Neuron (in vitro differentiated cells): ENCODE measurements at regions not wholly inside any gene's neighbourhood (a gene's known extent, or its start where the extent isn't known, plus 50 kb on each side); places are given as distances from the start of the nearest gene placed in this dataset.
"Not testable (repeated sequence)": the region's sequence is repeated elsewhere in the genome, so short reads cannot be mapped to it uniquely, and the experiment has no call there.

Experiments
- H2AFZ ChIP-seq: one replicate; pipeline ENCODE4 v1.6.1; 2013; ENCODE audit warnings: low read depth, mild to moderate bottlenecking, inconsistent platforms, low read length, moderate library complexity
- H3K27me3 ChIP-seq: one replicate; pipeline ENCODE4 v1.6.1; 2013; ENCODE audit warnings: low read length; ENCODE audit not compliant: insufficient read depth
- H3K36me3 ChIP-seq: one replicate; pipeline ENCODE4 v1.6.1; 2013; ENCODE audit warnings: low read length; ENCODE audit not compliant: insufficient read depth
- H3K4me1 ChIP-seq: one replicate; pipeline ENCODE4 v1.6.1; 2013; ENCODE audit warnings: low read length; ENCODE audit not compliant: insufficient read depth
- H3K4me3 ChIP-seq: 2 replicates; pipeline ENCODE4 v1.5.1; 2013; ENCODE audit warnings: mild to moderate bottlenecking, low read length, moderate library complexity
- H3K9me3 ChIP-seq: one replicate; pipeline ENCODE4 v1.6.1; 2013; ENCODE audit warnings: low read length

GRCh38 chr3:30309961-30310954 is 296.1 kb upstream of the TGFBR2 start:
- no peaks in the 10 kb centered on the region for H3K27me3 ChIP-seq
- H3K9me3 ChIP-seq, result no peaks in the 10 kb centered on the region
- peaks cover 3% of the 10 kb centered on the region for H3K4me1 ChIP-seq
- H3K36me3 ChIP-seq, result no peaks in the 10 kb centered on the region
- H2AFZ ChIP-seq, result no peak overlapping the region
- no peak overlapping the region for H3K4me3 ChIP-seq

GRCh38 chr3:30311781-30312180 is 294.6 kb upstream of the TGFBR2 start:
- Histone ChIP-seq H3K27me3 (no peaks in the 10 kb centered on the region), H3K36me3 (no peaks in the 10 kb centered on the region), H3K9me3 (peaks cover 1% of the 10 kb centered on the region), H3K4me3 (no peak overlapping the region), H2AFZ (no peak overlapping the region), H3K4me1 (peaks cover 7% of the 10 kb centered on the region)

- no peaks in the 10 kb centered on the region for H3K36me3 ChIP-seq
These were observed 292.6 kb upstream of the TGFBR2 start for GRCh38 chr3:30313840-30314239.

GRCh38 chr3:30314757-30315325 is 291.6 kb upstream of the TGFBR2 start:
- Histone ChIP-seq H3K4me1 (peaks cover 7% of the 10 kb centered on the region), H3K4me3 (no peak overlapping the region), H3K9me3 (peaks cover 1% of the 10 kb centered on the region), H2AFZ (no peak overlapping the region), H3K27me3 (no peaks in the 10 kb centered on the region), H3K36me3 (no peaks in the 10 kb centered on the region)

More at GRCh38 chr3:30313840-30314239, 292.6 kb upstream of the TGFBR2 start:
- Histone ChIP-seq H3K9me3 (peaks cover 1% of the 10 kb centered on the region), H3K4me1 (peaks cover 7% of the 10 kb centered on the region), H3K27me3 (no peaks in the 10 kb centered on the region), H3K4me3 (no peak overlapping the region), H2AFZ (no peak overlapping the region)

- Histone ChIP-seq H3K9me3 (peaks cover 1% of the 10 kb centered on the region), H3K36me3 (no peaks in the 10 kb centered on the region), H3K27me3 (no peaks in the 10 kb centered on the region), H3K4me1 (peaks cover 7% of the 10 kb centered on the region), H2AFZ (no peak overlapping the region), H3K4me3 (no peak overlapping the region)
These were observed 291.0 kb upstream of the TGFBR2 start for GRCh38 chr3:30315447-30315846.

GRCh38 chr3:30317561-30317960 is 288.8 kb upstream of the TGFBR2 start:
- Histone ChIP-seq H3K36me3 (no peaks in the 10 kb centered on the region), H3K9me3 (peaks cover 1% of the 10 kb centered on the region), H3K4me1 (peaks cover 7% of the 10 kb centered on the region), H3K4me3 (no peak overlapping the region), H2AFZ (no peak overlapping the region), H3K27me3 (no peaks in the 10 kb centered on the region)

- H3K27me3 ChIP-seq, result no peaks in the 10 kb centered on the region
- H3K4me3 ChIP-seq, result no peak overlapping the region
- peaks cover 1% of the 10 kb centered on the region for H3K9me3 ChIP-seq
- H3K4me1 ChIP-seq, result peaks cover 7% of the 10 kb centered on the region
- no peak overlapping the region for H2AFZ ChIP-seq
- no peaks in the 10 kb centered on the region for H3K36me3 ChIP-seq
These were observed 288.3 kb upstream of the TGFBR2 start for GRCh38 chr3:30318110-30318509.

GRCh38 chr3:30319713-30320112 is 286.7 kb upstream of the TGFBR2 start:
- Histone ChIP-seq H2AFZ (no peak overlapping the region), H3K9me3 (peaks cover 1% of the 10 kb centered on the region), H3K36me3 (no peaks in the 10 kb centered on the region), H3K4me3 (no peak overlapping the region), H3K4me1 (peaks cover 7% of the 10 kb centered on the region), H3K27me3 (no peaks in the 10 kb centered on the region)

- H3K27me3 ChIP-seq, result no peaks in the 10 kb centered on the region
- peaks cover 3% of the 10 kb centered on the region for H3K4me1 ChIP-seq
- peaks cover 1% of the 10 kb centered on the region for H3K9me3 ChIP-seq
- H3K4me3 ChIP-seq, result no peak overlapping the region
- no peaks in the 10 kb centered on the region for H3K36me3 ChIP-seq
- no peak overlapping the region for H2AFZ ChIP-seq
These were observed 286.0 kb upstream of the TGFBR2 start for GRCh38 chr3:30320392-30320791.

- Histone ChIP-seq H2AFZ (no peak overlapping the region), H3K9me3 (peaks cover 1% of the 10 kb centered on the region)
These were observed 285.3 kb upstream of the TGFBR2 start for GRCh38 chr3:30321065-30321464.

GRCh38 chr3:30323649-30324048 is 282.8 kb upstream of the TGFBR2 start:
- not testable (repeated sequence) for H3K27me3 ChIP-seq, H3K9me3 ChIP-seq, H3K4me1 ChIP-seq, H3K36me3 ChIP-seq, H3K4me3 ChIP-seq, H2AFZ ChIP-seq

More at GRCh38 chr3:30321065-30321464, 285.3 kb upstream of the TGFBR2 start:
- no peaks in the 10 kb centered on the region for H3K27me3 ChIP-seq
- H3K4me3 ChIP-seq, result no peak overlapping the region
- H3K36me3 ChIP-seq, result no peaks in the 10 kb centered on the region
- no peaks in the 10 kb centered on the region for H3K4me1 ChIP-seq

- Histone ChIP-seq H3K4me1 (no peaks in the 10 kb centered on the region), H3K27me3 (no peaks in the 10 kb centered on the region), H3K36me3 (no peaks in the 10 kb centered on the region), H3K9me3 (no peaks in the 10 kb centered on the region), H3K4me3 (no peak overlapping the region), H2AFZ (no peak overlapping the region)
These were observed 281.8 kb upstream of the TGFBR2 start for GRCh38 chr3:30324587-30324986.

GRCh38 chr3:30327976-30328375 is 278.4 kb upstream of the TGFBR2 start:
- H3K27me3 ChIP-seq, H3K9me3 ChIP-seq, H3K36me3 ChIP-seq, H2AFZ ChIP-seq, H3K4me1 ChIP-seq, H3K4me3 ChIP-seq: not testable (repeated sequence)
